Kidney epithelial cell (primary cell): ENCODE measurements at regions not wholly inside any gene's neighbourhood (a gene's known extent, or its start where the extent isn't known, plus 50 kb on each side); places are given as distances from the start of the nearest gene placed in this dataset.

Experiments used
- DNase-seq: peaks from one replicate; pipeline ENCODE4 v3.0.0-alpha.2; 2010; ENCODE audit warnings: low read depth
- H3K27me3 ChIP-seq: 2 replicates; pipeline ENCODE4 v1.6.0; 2011; ENCODE audit warnings: low read length; ENCODE audit not compliant: control insufficient read depth, insufficient read depth
- H3K36me3 ChIP-seq: 2 replicates; pipeline ENCODE4 v1.5.1; 2011; ENCODE audit warnings: low read length; ENCODE audit not compliant: control insufficient read depth, insufficient read depth
- H3K4me3 ChIP-seq: 2 replicates; pipeline ENCODE4 v1.5.1; 2011; ENCODE audit warnings: low read depth, mild to moderate bottlenecking, control low read depth, low read length
- CTCF ChIP-seq: IDR thresholded peaks from 2 replicates; pipeline ENCODE4 v1.5.1; 2011; ENCODE audit warnings: mild to moderate bottlenecking, moderate library complexity, low read length, control low read depth, inconsistent platforms; ENCODE audit not compliant: insufficient read depth, poor library complexity, severe bottlenecking

GRCh38 chr18:63071701-63072141 is 247.8 kb downstream of the BCL2 start:
- peak; percentile 35 for DNase-seq
- no peak for TF ChIP-seq CTCF
- no peaks in the 10 kb centered on the region for H3K36me3 ChIP-seq
- no peak overlapping the region for H3K4me3 ChIP-seq
- no peaks in the 10 kb centered on the region for H3K27me3 ChIP-seq

GRCh38 chr18:63070767-63071502 is 248.6 kb downstream of the BCL2 start:
- TF ChIP-seq CTCF = no peak
- Histone ChIP-seq H3K4me3 (no peak overlapping the region), H3K27me3 (no peaks in the 10 kb centered on the region), H3K36me3 (no peaks in the 10 kb centered on the region)
- DNase-seq = no peak

GRCh38 chr18:63069496-63069895 is 250.1 kb downstream of the BCL2 start:
- Histone ChIP-seq H3K4me3 (no peak overlapping the region), H3K36me3 (no peaks in the 10 kb centered on the region), H3K27me3 (no peaks in the 10 kb centered on the region)
- DNase-seq = no peak
- no peak for TF ChIP-seq CTCF

- Histone ChIP-seq H3K4me3 (no peak overlapping the region), H3K27me3 (no peaks in the 10 kb centered on the region), H3K36me3 (no peaks in the 10 kb centered on the region)
- DNase-seq = no peak
- no peak for TF ChIP-seq CTCF
Observed at GRCh38 chr18:63067939-63068338, 251.6 kb downstream of the BCL2 start.

GRCh38 chr18:63065172-63065571 is 254.4 kb downstream of the BCL2 start:
- TF ChIP-seq CTCF = no peak
- H3K36me3 ChIP-seq = no peaks in the 10 kb centered on the region
- no peaks in the 10 kb centered on the region for H3K27me3 ChIP-seq
- no peak for DNase-seq
- H3K4me3 ChIP-seq = no peak overlapping the region

- H3K4me3 ChIP-seq = no peak overlapping the region
- no peaks in the 10 kb centered on the region for H3K36me3 ChIP-seq
- TF ChIP-seq CTCF = no peak
- DNase-seq = no peak
- no peaks in the 10 kb centered on the region for H3K27me3 ChIP-seq
Observed at GRCh38 chr18:63063171-63063570, 256.4 kb downstream of the BCL2 start.
